GM19324 (cell line): ENCODE measurements at regions not wholly inside any gene's neighbourhood (a gene's known extent, or its start where the extent isn't known, plus 50 kb on each side); places are given as distances from the start of the nearest gene placed in this dataset.
"Not testable (repeated sequence)": the region's sequence is repeated elsewhere in the genome, so short reads cannot be mapped to it uniquely, and the experiment has no call there.

Experiments used
- ATAC-seq: cut with Tn5 transposase; IDR thresholded peaks from one replicate; pipeline ENCODE4 v1.9.1; 2021; ENCODE audit warnings: mild to moderate bottlenecking, moderate library complexity; ENCODE audit not compliant: unreplicated experiment, low FRiP score

- ATAC-seq, result no peak
Observed at GRCh38 chr12:62008703-62009102, 251.5 kb upstream of the USP15 start.

DNA sequence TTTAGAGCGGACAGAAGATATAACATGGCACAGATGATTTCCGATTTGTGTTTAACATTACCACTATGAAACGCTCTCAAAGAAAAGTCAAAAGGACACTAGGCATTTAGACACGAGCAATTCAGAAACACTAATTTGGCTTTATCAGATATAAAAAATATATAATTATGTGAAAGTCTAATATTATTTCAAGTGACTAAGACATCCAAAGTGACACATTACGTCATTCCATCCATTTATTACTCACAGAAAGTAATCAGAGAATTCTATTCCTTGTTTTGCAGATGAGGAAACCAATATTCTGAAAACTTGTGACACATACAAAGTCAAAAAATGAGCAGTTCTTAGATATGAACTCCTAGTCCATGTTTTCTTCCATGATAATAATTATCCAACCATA is 250.8 kb upstream of the USP15 start:
- ATAC-seq, result no peak

DNA sequence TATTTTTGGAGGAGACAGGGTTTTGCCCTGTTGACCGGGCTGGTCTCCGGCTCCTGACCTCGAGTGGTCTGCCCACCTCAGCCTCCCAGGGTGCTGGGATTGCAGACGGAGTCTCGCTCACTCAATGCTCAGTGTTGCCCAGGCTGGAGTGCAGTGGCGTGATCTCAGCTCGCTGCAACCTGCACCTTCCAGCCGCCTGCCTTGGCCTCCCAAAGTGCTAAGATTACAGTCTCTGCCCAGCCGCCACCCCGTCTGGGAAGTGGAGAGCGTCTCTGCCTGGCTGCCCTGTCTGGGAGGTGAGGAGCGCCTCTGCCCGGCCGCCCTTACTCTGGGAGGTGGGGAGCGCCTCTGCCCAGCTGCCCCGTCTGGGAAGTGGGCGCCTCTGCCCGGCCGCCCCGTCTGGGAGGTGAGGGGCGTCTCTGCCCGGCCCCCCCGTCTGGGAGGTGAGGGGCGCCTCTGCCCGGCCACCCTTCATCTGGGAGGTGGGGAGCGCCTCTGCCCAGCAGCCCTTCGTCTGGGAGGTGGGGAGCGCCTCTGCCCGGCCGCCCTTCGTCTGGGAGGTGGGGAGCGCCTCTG is 249.8 kb upstream of the USP15 start:
- ATAC-seq, result not testable (repeated sequence)

DNA sequence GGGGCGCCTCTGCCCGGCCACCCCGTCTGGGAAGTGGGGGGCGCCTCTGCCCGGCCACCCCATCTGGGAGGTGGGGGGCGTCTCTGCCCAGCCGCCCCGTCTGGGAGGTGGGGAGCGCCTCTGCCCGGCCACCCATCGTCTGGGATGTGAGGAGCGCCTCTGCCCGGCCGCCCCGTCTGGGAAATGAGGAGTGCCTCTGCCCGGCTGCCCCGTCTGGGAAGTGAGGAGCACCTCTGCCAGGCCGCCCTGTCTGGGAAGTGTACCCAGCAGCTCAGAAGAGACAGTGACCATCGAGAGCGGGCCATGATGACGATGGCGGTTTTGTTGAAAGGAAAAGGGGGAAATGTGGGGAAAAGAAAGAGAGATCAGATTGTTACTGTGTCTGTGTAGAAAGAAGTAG is 249.2 kb upstream of the USP15 start:
- ATAC-seq, result not testable (repeated sequence)

GRCh38 chr12:62014330-62014729 is 245.9 kb upstream of the USP15 start:
- no peak for ATAC-seq

DNA sequence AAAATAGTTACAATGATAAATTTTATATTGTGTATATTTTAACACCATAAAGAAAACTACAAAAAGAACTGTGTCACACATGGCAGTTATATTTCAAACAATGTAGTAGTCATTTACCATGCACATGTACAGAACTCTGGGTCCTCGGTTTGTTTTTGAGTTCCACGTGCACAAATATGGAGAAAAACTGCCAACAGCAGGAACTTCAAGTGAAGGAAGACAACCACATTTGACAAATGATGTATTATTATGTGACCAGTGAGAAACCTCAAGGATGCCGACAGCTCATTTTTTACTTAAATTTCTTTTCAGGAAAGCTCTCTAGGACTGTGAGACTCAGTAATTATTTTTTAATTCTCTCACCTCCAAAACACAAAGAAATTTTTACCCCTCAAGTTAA is 244.2 kb upstream of the USP15 start:
- no peak for ATAC-seq

GRCh38 chr12:62021808-62022207 is 238.4 kb upstream of the USP15 start:
- ATAC-seq, result no peak

- ATAC-seq, result no peak
Observed at GRCh38 chr12:62028536-62028935, 231.7 kb upstream of the USP15 start.

GRCh38 chr12:62032870-62033269 is 227.3 kb upstream of the USP15 start:
- ATAC-seq, result no peak

- ATAC-seq, result no peak
Observed at GRCh38 chr12:62044450-62045135, 215.6 kb upstream of the USP15 start.

DNA sequence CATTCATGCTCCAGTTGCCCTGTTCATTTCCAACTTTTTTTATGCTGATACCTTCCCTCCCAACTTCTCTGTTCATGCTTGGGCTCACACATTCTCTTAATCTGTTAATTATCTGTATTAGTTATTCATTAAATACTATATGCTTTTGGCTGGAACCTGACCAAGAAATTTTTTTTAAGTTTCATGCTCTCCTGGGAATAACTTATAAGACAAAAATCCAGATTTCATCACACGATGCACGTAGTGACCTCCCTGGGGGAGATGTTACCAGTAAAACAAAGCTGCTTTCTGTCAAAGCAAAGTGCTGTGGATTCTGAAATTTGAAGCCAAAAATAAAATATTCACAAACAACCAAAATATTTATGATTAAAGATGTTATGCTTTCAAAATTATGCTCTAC is 215.0 kb upstream of the USP15 start:
- ATAC-seq, result no peak

DNA sequence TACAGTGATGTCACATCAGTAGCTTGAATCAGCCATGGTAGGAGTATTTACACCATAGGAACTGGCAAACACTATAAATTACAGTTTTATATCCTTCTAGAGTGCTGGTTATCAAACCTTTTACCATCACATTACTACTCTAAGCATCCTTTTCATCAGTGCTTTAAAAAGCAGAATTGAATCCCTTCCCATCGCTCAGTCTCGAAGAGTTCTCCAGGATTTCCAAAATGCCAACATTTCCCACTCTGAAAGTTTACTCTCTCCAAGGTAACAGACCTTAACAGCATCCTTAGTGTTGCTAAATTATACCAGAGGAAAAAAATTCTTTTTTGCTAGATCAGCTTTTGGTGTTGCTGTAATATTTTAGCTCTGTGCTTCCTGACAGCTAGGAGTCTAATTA is 209.4 kb upstream of the USP15 start:
- ATAC-seq, result no peak

GRCh38 chr12:62069976-62070375 is 190.2 kb upstream of the USP15 start:
- ATAC-seq, result no peak

DNA sequence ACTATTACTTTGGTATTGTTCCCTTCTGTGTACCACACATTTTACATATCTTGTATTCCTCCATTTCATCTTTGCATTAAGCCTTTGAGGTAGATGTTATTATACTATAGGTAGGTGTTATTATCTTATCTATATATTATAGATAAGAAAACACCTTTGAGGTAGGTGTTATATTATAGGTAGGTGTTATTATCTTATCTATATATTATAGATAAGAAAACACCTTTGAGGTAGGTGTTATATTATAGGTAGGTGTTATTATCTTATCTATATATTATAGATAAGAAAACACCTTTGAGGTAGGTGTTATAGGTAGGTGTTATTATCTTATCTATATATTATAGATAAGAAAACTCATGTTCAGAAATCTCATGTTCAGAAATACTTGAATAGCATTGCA is 187.0 kb upstream of the USP15 start:
- ATAC-seq, result not testable (repeated sequence)

DNA sequence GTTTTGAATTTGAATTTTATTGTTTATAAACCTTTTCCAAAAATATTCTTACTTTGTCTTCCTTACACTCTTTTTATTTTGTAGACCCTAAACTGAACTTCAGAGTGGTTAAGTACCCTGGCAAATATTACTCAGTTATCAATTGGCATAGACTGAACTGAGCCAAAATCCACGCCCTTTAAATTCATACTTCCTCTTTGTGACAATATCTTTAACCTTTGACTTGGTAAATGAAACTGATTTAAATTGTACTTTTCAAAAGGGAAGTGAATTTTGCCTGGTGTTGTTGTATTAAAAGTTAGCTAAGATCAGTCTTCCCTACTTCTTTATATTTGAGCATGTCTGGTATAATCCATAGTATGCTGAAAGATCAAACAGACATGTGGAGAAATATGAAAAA is 184.3 kb upstream of the USP15 start:
- ATAC-seq, result no peak

- no peak for ATAC-seq
Observed at GRCh38 chr12:62078020-62078419, 182.2 kb upstream of the USP15 start.

GRCh38 chr12:62082448-62082847 is 177.8 kb upstream of the USP15 start:
- ATAC-seq, result no peak

DNA sequence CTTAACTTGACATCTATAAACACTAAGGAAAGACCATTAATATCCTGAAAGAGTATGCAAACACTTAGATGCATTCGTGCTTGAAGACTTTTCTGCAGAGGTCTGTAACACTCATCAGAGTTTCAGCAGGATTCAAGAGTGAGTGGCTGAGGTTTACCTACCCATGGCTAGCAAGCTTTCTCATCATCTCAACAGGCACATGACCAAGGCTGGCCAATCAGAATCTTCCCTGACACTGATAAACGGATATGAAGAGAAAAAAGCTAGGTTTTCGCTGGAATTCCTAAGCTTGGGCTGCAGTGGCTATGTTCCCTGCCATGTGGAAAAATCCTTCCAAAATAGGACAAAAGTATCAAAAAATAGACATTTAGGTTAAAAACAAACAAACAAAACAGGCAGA is 162.1 kb upstream of the USP15 start:
- no peak for ATAC-seq

DNA sequence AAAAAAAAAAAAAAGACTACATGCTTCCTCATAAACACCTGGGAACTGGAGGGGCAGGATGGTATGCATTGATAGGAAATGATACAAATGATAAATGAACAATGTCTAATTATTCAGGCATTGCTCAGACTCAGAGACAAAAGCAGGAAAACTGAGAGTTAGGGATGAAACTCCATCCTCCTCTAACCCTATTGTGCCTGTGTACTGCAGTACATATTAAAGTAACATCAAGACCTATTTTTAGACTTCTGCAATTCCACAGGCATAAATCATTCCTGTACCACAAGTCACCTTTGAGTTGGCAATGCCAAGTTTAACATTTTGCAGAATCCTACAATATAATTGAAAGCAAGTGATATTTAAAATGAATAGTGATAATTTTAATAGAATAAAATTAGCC is 156.5 kb upstream of the USP15 start:
- no peak for ATAC-seq

GRCh38 chr12:62106547-62107185 is 153.5 kb upstream of the USP15 start:
- no peak for ATAC-seq

- ATAC-seq, result no peak
Observed at GRCh38 chr12:62113366-62114011, 146.7 kb upstream of the USP15 start.

GRCh38 chr12:62116986-62117385 is 143.2 kb upstream of the USP15 start:
- no peak for ATAC-seq
